C4-2B (cell line): ENCODE measurements at regions not wholly inside any gene's neighbourhood (a gene's known extent, or its start where the extent isn't known, plus 50 kb on each side); places are given as distances from the start of the nearest gene placed in this dataset.

Source experiments
- ZFX ChIP-seq: fragments of 450-650 bp; IDR thresholded peaks from 2 replicates; pipeline ENCODE4 v1.6.1; 2017
- TF ChIP-seq, protein P1 (sequence below): fragments of 450-650 bp; conservative IDR thresholded peaks from 2 replicates; pipeline ENCODE4 v1.5.1; 2017; ENCODE audit warnings: mild to moderate bottlenecking

DNA sequence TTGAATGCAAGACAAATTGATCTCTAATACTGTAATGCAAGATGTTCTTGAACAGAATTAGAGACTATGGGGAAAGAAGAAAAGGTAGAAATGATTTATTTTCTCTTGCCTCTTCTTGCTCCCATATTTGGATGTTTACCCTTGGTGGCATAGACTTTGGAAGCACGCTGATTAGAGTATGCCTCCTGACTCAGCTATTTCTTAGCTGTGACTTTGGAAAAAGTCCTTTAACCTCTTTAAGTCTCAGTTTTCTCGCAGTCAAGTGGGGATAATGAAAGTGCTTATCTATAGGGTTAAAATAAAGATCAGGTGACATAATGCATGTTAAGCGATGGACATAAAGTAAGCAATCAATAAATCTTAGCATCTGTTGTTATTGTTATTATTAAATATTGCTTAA lies 545.5 kb downstream of the GLUD2 start:
- TF ChIP-seq, protein P1, sequence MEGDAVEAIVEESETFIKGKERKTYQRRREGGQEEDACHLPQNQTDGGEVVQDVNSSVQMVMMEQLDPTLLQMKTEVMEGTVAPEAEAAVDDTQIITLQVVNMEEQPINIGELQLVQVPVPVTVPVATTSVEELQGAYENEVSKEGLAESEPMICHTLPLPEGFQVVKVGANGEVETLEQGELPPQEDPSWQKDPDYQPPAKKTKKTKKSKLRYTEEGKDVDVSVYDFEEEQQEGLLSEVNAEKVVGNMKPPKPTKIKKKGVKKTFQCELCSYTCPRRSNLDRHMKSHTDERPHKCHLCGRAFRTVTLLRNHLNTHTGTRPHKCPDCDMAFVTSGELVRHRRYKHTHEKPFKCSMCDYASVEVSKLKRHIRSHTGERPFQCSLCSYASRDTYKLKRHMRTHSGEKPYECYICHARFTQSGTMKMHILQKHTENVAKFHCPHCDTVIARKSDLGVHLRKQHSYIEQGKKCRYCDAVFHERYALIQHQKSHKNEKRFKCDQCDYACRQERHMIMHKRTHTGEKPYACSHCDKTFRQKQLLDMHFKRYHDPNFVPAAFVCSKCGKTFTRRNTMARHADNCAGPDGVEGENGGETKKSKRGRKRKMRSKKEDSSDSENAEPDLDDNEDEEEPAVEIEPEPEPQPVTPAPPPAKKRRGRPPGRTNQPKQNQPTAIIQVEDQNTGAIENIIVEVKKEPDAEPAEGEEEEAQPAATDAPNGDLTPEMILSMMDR, result no peak
- TF ChIP-seq ZFX, result no peak
